Erythroblast (primary cell): ENCODE measurements at regions not wholly inside any gene's neighbourhood (a gene's known extent, or its start where the extent isn't known, plus 50 kb on each side); places are given as distances from the start of the nearest gene placed in this dataset.

Experiments
- GATA1 ChIP-seq: IDR thresholded peaks from 2 replicates; pipeline ENCODE4 v1.6.1; 2011; ENCODE audit warnings: low read depth, mild to moderate bottlenecking, control low read depth, low read length, moderate library complexity
- POLR2A ChIP-seq: IDR thresholded peaks from 2 replicates; pipeline ENCODE4 v1.6.1; 2011; ENCODE audit warnings: mild to moderate bottlenecking, low read length

DNA sequence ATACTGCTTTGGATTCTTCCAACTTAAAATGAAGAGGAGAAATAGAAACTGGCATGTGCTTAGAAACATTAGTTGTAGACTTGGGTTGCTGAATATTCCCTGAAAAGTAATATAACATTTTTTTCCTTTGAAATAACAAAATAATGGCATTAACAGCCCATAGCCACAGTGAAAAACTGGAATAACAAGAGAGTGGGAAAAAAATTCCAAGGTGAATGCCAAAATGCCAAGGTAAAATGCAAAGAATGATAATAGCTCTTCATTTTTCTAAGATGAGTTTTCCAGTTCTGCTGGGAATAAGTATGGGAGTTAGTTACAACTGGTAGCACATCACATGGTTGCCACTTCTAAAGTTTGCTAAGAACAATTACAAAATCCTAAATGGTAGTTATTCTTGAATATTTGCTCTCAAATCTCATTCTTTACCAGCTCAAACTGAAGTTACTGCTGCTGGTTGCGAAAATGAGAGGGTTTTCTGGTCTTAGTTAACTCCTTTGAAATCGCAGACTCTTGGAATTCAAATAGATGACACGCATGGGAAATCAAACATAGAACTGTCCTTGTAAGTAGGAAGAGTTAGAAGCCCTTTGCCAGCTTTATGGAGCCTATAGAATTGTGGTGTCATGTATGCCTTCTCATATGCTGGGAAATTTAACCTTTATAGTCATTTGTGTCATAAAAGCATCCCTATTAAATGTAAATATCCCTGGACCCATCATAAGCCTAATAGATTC, 165.0 kb upstream of the DCN start:
- TF ChIP-seq POLR2A (no peak), GATA1 (no peak)
